ENCODE measurements at regions not wholly inside any gene's neighbourhood (a gene's known extent, or its start where the extent isn't known, plus 50 kb on each side); places are given as distances from the start of the nearest gene placed in this dataset.

GRCh38 chr16:65225488-65225887, 103.6 kb upstream of the CDH11 start:
- DNase-seq (ENCODE audit: low spot score in 2 of 2) = no peak
- H3K27me3 ChIP-seq = no peaks in the 10 kb centered on the region
- TF ChIP-seq POLR2AphosphoS5 (IDR thresholded peaks at IDR 0.05) (no peak), POLR2A (IDR thresholded peaks at IDR 0.05) (no peak)
- intact Hi-C loops (cut with DNase I; ENCODE audit: low total_unique reads) = no loop called here
- H3K4me3 ChIP-seq = no peak overlapping the region
- no peaks in the 10 kb centered on the region for H3K4me1 ChIP-seq
- no peak overlapping the region for H3K27ac ChIP-seq
- no peaks in the 10 kb centered on the region for H3K9me3 ChIP-seq
- H3K36me3 ChIP-seq = no peaks in the 10 kb centered on the region

DNA sequence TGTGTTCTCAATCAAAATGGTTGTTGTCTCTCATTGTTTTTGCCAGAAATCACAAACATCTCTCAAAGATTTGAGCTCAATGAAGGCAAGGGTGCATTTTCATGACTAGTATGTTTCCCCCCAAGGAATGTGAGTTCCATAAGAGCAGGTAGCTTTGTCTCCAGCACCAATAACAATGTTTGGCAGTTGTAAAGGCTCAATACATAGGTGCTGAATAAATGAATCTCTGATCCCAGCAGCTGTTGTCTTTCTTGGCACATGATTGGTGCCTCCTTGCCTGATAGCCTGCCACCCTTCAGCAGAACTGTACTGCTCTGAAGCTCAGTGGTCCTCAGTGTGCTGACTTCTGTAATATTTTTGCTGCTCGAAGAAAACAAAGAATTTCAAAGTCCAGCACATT, 103.1 kb upstream of the CDH11 start:
- no peak overlapping the region for H3K4me3 ChIP-seq
- intact Hi-C loops (cut with DNase I; ENCODE audit: low total_unique reads) = no loop called here
- H3K27ac ChIP-seq = no peak overlapping the region
- H3K4me1 ChIP-seq = no peaks in the 10 kb centered on the region
- H3K27me3 ChIP-seq = no peaks in the 10 kb centered on the region
- no peak for DNase-seq (ENCODE audit: low spot score in 2 of 2)
- no peak for TF ChIP-seq POLR2AphosphoS5 (IDR thresholded peaks at IDR 0.05)
- TF ChIP-seq CTCF (IDR thresholded peaks at IDR 0.05) = no peak
- TF ChIP-seq POLR2A (IDR thresholded peaks at IDR 0.05) = no peak
- no peaks in the 10 kb centered on the region for H3K9me3 ChIP-seq
- H3K36me3 ChIP-seq = no peaks in the 10 kb centered on the region

GRCh38 chr16:65224471-65224870, 102.6 kb upstream of the CDH11 start:
- DNase-seq (ENCODE audit: low spot score in 2 of 2) = no peak
- Histone ChIP-seq H3K27me3 (no peaks in the 10 kb centered on the region), H3K27ac (no peak overlapping the region), H3K4me3 (no peak overlapping the region), H3K36me3 (no peaks in the 10 kb centered on the region), H3K4me1 (no peaks in the 10 kb centered on the region), H3K9me3 (no peaks in the 10 kb centered on the region)
- TF ChIP-seq POLR2A (IDR thresholded peaks at IDR 0.05) (no peak), POLR2AphosphoS5 (IDR thresholded peaks at IDR 0.05) (no peak), CTCF (IDR thresholded peaks at IDR 0.05) (no peak)
- intact Hi-C loops (cut with DNase I; ENCODE audit: low total_unique reads) = no loop called here

GRCh38 chr16:65223335-65223734, 101.5 kb upstream of the CDH11 start:
- Histone ChIP-seq H3K4me1 (no peaks in the 10 kb centered on the region), H3K9me3 (no peaks in the 10 kb centered on the region), H3K4me3 (no peak overlapping the region), H3K27me3 (no peaks in the 10 kb centered on the region), H3K36me3 (no peaks in the 10 kb centered on the region), H3K27ac (no peak overlapping the region)
- no peak for DNase-seq (ENCODE audit: low spot score in 2 of 2)
- TF ChIP-seq POLR2AphosphoS5 (IDR thresholded peaks at IDR 0.05) (no peak), CTCF (IDR thresholded peaks at IDR 0.05) (no peak), POLR2A (IDR thresholded peaks at IDR 0.05) (no peak)
- intact Hi-C loops (cut with DNase I; ENCODE audit: low total_unique reads) = no loop called here

GRCh38 chr16:65222536-65222935, 100.7 kb upstream of the CDH11 start:
- H3K4me1 ChIP-seq = no peaks in the 10 kb centered on the region
- no peak overlapping the region for H3K27ac ChIP-seq
- intact Hi-C loops (cut with DNase I; ENCODE audit: low total_unique reads) = no loop called here
- H3K4me3 ChIP-seq = no peak overlapping the region
- H3K27me3 ChIP-seq = no peaks in the 10 kb centered on the region
- no peaks in the 10 kb centered on the region for H3K36me3 ChIP-seq
- TF ChIP-seq POLR2AphosphoS5 (IDR thresholded peaks at IDR 0.05) = no peak
- TF ChIP-seq CTCF (IDR thresholded peaks at IDR 0.05) = no peak
- no peak for TF ChIP-seq POLR2A (IDR thresholded peaks at IDR 0.05)
- no peak for DNase-seq (ENCODE audit: low spot score in 2 of 2)
- no peaks in the 10 kb centered on the region for H3K9me3 ChIP-seq

DNA sequence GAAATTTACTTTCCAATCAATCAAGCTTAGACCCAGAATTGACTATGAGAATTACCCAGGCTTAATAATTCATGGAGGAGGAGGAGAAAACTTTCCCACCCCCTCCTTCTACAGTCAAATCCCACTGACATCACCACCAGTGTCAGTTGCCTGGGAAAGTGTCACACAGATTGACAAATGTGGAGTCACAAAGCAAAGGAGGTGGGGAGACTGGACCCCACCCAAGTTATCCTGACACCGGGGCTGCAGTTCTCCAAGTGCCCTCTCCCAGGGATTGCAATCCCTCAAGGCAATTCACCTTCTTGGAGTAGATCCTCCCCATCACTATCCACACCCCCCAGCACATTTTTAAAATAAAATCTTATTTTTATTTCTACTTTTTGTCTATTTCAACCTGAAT, 100.2 kb upstream of the CDH11 start:
- Histone ChIP-seq H3K36me3 (no peaks in the 10 kb centered on the region), H3K4me1 (no peaks in the 10 kb centered on the region), H3K27ac (no peak overlapping the region), H3K9me3 (no peaks in the 10 kb centered on the region), H3K4me3 (no peak overlapping the region), H3K27me3 (no peaks in the 10 kb centered on the region)
- no peak for DNase-seq (ENCODE audit: low spot score in 2 of 2)
- intact Hi-C loops (cut with DNase I; ENCODE audit: low total_unique reads) = no loop called here
- no peak for TF ChIP-seq CTCF (IDR thresholded peaks at IDR 0.05)
- no peak for TF ChIP-seq POLR2AphosphoS5 (IDR thresholded peaks at IDR 0.05)
- TF ChIP-seq POLR2A (IDR thresholded peaks at IDR 0.05) = no peak

Measured in breast epithelium (tissue), 4 donors.